ENCODE measurements at regions not wholly inside any gene's neighbourhood (a gene's known extent, or its start where the extent isn't known, plus 50 kb on each side); places are given as distances from the start of the nearest gene placed in this dataset.

- H3F3A ChIP-seq (ENCODE audit: insufficient read depth), result no peaks in the 10 kb centered on the region
- no peak overlapping the region for H3K9ac ChIP-seq (ENCODE audit: low read length)
- H3K27ac ChIP-seq (ENCODE audit: low read depth, low read length), result no peak overlapping the region
- H3K4me3 ChIP-seq (ENCODE audit: insufficient read depth, low read length, poor library complexity, severe bottlenecking), result no peak overlapping the region
- H3K9me2 ChIP-seq (replicated peaks; ENCODE audit: insufficient read depth, low read length), result no peaks in the 10 kb centered on the region
- H3K27me3 ChIP-seq (ENCODE audit: low read length), result no peaks in the 10 kb centered on the region
- H3K9me3 ChIP-seq (ENCODE audit: insufficient read depth, low read length), result no peaks in the 10 kb centered on the region
- no peaks in the 10 kb centered on the region for H4K20me1 ChIP-seq (ENCODE audit: low read depth, low read length)
- no peak overlapping the region for H2AFZ ChIP-seq (ENCODE audit: low read depth, low read length, severe bottlenecking)
- H3K79me2 ChIP-seq (ENCODE audit: insufficient read depth, low read length), result no peaks in the 10 kb centered on the region
- H3K4me2 ChIP-seq (ENCODE audit: low read depth, low read length, poor library complexity, severe bottlenecking), result no peak overlapping the region
- no peak for TF ChIP-seq EZH2phosphoT487 (conservative IDR thresholded peaks at IDR 0.05; ENCODE audit: low read length)
- TF ChIP-seq CTCF (IDR thresholded peaks at IDR 0.05; ENCODE audit: insufficient read depth, low read length, poor library complexity, severe bottlenecking), result no peak
- H3K36me3 ChIP-seq (ENCODE audit: low read length), result no peaks in the 10 kb centered on the region
Measured at GRCh38 chr9:80520231-80520630, 948.5 kb downstream of the TLE4 start.

DNA sequence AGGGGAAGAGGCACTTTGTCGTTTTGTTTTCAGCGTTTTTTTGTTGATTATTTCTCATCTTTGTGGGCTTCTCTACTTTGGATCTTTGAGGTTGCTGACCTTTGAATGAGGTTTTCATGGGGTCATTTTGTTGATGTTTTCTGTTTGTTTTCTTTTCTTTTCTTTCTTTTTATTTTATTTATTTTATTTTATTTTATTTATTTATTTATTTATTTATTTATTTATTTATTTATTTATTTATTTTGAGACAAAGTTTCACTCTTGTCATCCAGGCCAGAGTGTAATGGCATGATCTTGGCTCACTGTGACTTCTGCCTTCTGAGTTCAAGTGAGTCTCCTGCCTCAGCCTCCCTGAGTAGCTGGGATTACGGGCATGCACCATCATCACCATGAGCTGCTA is 946.7 kb downstream of the TLE4 start:
- TF ChIP-seq CTCF (IDR thresholded peaks at IDR 0.05; ENCODE audit: insufficient read depth, low read length, poor library complexity, severe bottlenecking) (no peak), EZH2phosphoT487 (conservative IDR thresholded peaks at IDR 0.05; ENCODE audit: low read length) (no peak)
- no peak overlapping the region for H3K27ac ChIP-seq (ENCODE audit: low read depth, low read length)
- no peak overlapping the region for H3K9ac ChIP-seq (ENCODE audit: low read length)
- H3K36me3 ChIP-seq (ENCODE audit: low read length), result no peaks in the 10 kb centered on the region
- no peaks in the 10 kb centered on the region for H3K79me2 ChIP-seq (ENCODE audit: insufficient read depth, low read length)
- H3K4me3 ChIP-seq (ENCODE audit: insufficient read depth, low read length, poor library complexity, severe bottlenecking), result no peak overlapping the region
- H3K9me2 ChIP-seq (replicated peaks; ENCODE audit: insufficient read depth, low read length), result no peaks in the 10 kb centered on the region
- no peak overlapping the region for H2AFZ ChIP-seq (ENCODE audit: low read depth, low read length, severe bottlenecking)
- H3K4me2 ChIP-seq (ENCODE audit: low read depth, low read length, poor library complexity, severe bottlenecking), result no peak overlapping the region
- no peaks in the 10 kb centered on the region for H4K20me1 ChIP-seq (ENCODE audit: low read depth, low read length)
- no peaks in the 10 kb centered on the region for H3K27me3 ChIP-seq (ENCODE audit: low read length)
- H3K9me3 ChIP-seq (ENCODE audit: insufficient read depth, low read length), result no peaks in the 10 kb centered on the region
- no peaks in the 10 kb centered on the region for H3F3A ChIP-seq (ENCODE audit: insufficient read depth)

DNA sequence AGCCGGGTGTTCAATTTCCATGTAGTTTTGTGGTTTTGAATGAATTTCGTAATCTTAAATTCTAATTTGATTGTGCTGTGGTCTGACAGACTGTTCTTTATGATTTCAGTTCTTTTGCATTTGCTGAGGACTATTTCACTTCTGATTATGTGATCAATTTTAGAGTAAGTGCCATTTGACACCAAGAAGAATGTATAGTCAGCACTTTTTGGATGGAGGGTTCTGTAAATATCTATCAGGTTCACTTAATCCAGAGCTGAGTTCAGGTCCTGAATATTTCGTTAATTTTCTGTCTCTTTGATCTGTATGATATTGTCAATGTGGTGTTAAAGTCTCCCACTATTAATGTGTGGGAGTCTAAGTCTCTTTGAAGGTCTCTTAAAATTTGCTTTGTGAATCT is 944.9 kb downstream of the TLE4 start:
- H3K4me3 ChIP-seq (ENCODE audit: insufficient read depth, low read length, poor library complexity, severe bottlenecking), result no peak overlapping the region
- H3F3A ChIP-seq (ENCODE audit: insufficient read depth), result no peaks in the 10 kb centered on the region
- H3K27ac ChIP-seq (ENCODE audit: low read depth, low read length), result no peak overlapping the region
- no peaks in the 10 kb centered on the region for H3K9me2 ChIP-seq (replicated peaks; ENCODE audit: insufficient read depth, low read length)
- H3K9me3 ChIP-seq (ENCODE audit: insufficient read depth, low read length), result no peaks in the 10 kb centered on the region
- H3K36me3 ChIP-seq (ENCODE audit: low read length), result no peaks in the 10 kb centered on the region
- H4K20me1 ChIP-seq (ENCODE audit: low read depth, low read length), result no peaks in the 10 kb centered on the region
- no peaks in the 10 kb centered on the region for H3K79me2 ChIP-seq (ENCODE audit: insufficient read depth, low read length)
- H3K27me3 ChIP-seq (ENCODE audit: low read length), result no peaks in the 10 kb centered on the region
- no peak overlapping the region for H2AFZ ChIP-seq (ENCODE audit: low read depth, low read length, severe bottlenecking)
- no peak for TF ChIP-seq EZH2phosphoT487 (conservative IDR thresholded peaks at IDR 0.05; ENCODE audit: low read length)
- TF ChIP-seq CTCF (IDR thresholded peaks at IDR 0.05; ENCODE audit: insufficient read depth, low read length, poor library complexity, severe bottlenecking), result no peak
- no peak overlapping the region for H3K4me2 ChIP-seq (ENCODE audit: low read depth, low read length, poor library complexity, severe bottlenecking)
- no peak overlapping the region for H3K9ac ChIP-seq (ENCODE audit: low read length)

DNA sequence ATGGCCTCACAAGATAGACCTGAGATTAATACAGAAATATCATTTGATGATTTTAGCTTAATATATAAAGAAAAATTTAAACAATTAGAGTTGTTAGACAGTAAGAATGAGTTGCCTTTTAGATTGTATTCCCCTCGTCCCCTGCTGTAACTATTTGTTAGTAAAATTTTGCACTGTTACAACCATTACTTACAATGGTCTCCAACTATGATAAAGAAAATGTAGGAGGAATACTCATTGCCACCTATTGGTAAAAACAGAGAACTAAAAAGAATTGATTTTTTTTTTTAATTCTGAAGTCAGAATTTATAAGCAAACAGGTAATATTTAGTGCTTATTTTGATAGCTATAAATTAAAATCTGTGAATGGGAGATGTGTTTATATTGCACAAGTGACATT is 937.6 kb downstream of the TLE4 start:
- no peaks in the 10 kb centered on the region for H3K9me2 ChIP-seq (replicated peaks; ENCODE audit: insufficient read depth, low read length)
- H3K27me3 ChIP-seq (ENCODE audit: low read length), result no peaks in the 10 kb centered on the region
- no peaks in the 10 kb centered on the region for H3K36me3 ChIP-seq (ENCODE audit: low read length)
- H3K27ac ChIP-seq (ENCODE audit: low read depth, low read length), result no peak overlapping the region
- no peak overlapping the region for H3K4me2 ChIP-seq (ENCODE audit: low read depth, low read length, poor library complexity, severe bottlenecking)
- H3K9me3 ChIP-seq (ENCODE audit: insufficient read depth, low read length), result no peaks in the 10 kb centered on the region
- H4K20me1 ChIP-seq (ENCODE audit: low read depth, low read length), result no peaks in the 10 kb centered on the region
- no peak overlapping the region for H3K9ac ChIP-seq (ENCODE audit: low read length)
- H3K4me3 ChIP-seq (ENCODE audit: insufficient read depth, low read length, poor library complexity, severe bottlenecking), result no peak overlapping the region
- TF ChIP-seq CTCF (IDR thresholded peaks at IDR 0.05; ENCODE audit: insufficient read depth, low read length, poor library complexity, severe bottlenecking), result no peak
- no peak for TF ChIP-seq EZH2phosphoT487 (conservative IDR thresholded peaks at IDR 0.05; ENCODE audit: low read length)
- H2AFZ ChIP-seq (ENCODE audit: low read depth, low read length, severe bottlenecking), result no peak overlapping the region
- no peaks in the 10 kb centered on the region for H3F3A ChIP-seq (ENCODE audit: insufficient read depth)
- H3K79me2 ChIP-seq (ENCODE audit: insufficient read depth, low read length), result no peaks in the 10 kb centered on the region
